ENCODE measurements at regions not wholly inside any gene's neighbourhood (a gene's known extent, or its start where the extent isn't known, plus 50 kb on each side); places are given as distances from the start of the nearest gene placed in this dataset.

DNA sequence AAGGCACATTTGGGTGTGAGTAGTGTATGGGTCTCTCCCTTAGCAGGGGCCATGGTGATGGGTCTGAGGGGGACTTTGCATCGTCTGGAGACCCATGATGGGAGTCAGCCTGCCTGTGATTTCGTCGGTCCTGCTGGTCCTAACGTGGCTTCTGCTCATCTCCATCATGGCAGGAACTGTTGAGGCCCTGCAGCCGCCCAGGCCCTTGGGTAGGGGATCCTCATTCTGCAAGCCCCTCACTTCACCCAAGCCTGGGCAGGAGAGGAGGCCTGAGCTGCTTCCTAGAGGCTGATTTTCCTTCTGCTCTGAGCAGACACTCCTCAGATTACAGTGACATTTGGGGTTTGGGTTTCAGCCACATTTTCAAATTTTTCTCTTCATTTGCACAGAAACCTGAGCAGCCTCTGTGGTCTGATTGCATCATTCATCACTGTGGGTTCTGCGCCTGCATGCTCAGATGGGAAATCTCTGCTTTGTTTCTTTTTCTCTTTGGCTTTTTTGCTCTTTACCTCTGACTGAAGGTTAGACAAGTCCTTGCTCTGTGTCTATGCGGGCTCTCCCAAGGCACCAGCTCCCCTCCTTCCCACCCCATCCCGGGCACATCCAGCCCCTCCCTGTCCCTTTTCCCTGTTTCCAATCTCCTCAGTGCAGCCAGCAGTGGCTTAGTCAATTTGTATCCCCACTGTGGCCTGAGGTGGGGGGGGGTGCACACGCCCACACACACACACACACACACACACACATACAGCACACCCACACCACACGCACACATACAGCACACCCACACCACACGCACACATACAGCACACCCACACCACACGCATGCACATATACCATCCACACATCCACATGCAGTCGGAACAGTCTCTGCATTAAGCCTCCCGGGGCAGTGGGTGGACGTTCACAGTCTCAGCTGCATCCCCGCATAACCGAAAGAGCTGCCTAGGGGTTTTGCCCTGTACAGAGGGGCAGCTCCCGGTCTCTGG, 305.4 kb upstream of the HS6ST1 start:
- no peak overlapping the region for H3K4me3 ChIP-seq (ENCODE audit: low read length)
- no peak for TF ChIP-seq ZNF274 (IDR thresholded peaks at IDR 0.05; ENCODE audit: low read depth, low read length)

DNA sequence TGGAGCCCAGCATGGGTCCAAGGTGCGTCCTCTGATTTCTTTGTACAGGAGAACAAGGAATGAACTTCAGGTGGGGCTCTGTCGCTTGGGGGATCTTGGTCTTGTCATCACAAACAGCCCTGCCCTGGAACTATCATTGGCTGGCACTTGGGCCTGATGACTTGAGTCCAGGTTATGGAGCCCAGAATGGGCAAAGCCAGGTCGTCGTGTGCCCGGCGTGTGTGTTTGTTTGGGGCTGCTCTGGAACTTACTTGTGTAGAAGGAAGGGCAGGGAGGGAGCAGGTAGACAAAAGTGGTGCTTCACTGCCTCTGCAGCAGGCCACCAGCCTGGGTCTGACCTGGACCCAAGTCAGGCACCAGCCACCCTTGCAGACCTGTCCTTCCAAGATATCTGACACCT, 306.3 kb upstream of the HS6ST1 start:
- H3K4me3 ChIP-seq (ENCODE audit: low read length), result no peak overlapping the region
- TF ChIP-seq ZNF274 (IDR thresholded peaks at IDR 0.05; ENCODE audit: low read depth, low read length), result no peak

- TF ChIP-seq ZNF274 (IDR thresholded peaks at IDR 0.05; ENCODE audit: low read depth, low read length), result no peak
These were observed 306.8 kb upstream of the HS6ST1 start for GRCh38 chr2:128625421-128625820.

DNA sequence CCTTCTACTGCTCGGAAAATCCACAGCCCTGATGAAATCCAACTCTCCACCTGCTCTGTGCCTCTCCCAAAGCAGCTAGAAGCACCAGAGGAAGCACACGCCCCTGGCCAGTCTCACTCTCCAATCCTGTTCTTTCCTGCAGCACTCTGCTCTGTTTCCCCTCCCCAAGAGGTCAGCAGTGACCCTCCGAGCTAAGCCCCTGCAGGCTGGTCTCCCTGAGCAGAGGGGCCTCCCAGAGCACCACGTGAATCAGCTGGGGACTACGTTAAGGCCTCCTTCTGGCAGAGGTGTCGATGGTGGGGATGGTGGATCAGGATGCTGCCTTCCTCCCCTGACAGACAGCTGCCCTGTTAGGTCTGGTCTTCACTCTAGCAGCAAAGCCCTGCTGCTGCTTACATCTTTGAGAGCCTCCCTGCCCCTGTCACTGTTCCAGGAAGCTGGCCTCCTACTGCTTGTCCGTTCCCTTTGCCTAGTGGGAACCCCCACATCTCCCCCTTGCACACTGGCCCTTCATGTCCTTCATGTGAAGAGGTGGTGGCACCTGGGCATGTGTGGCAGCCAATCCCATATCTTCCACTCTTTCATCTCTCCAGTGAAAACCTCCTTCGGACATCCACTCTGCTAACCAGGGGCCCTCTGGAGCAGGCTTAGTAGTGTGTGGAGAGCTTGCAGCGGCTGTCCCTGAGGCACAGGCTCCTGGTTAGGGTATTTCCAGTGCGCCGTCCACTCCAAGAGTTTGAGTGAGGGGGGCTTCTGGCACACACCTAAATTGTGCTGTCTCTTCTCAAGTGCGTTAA, 307.5 kb upstream of the HS6ST1 start:
- H3K4me3 ChIP-seq (ENCODE audit: low read length), result no peak overlapping the region
- TF ChIP-seq ZNF274 (IDR thresholded peaks at IDR 0.05; ENCODE audit: low read depth, low read length), result no peak

More at GRCh38 chr2:128625421-128625820, 306.8 kb upstream of the HS6ST1 start:
- H3K4me3 ChIP-seq (ENCODE audit: low read length), result no peak overlapping the region

GRCh38 chr2:128626760-128627511, 308.3 kb upstream of the HS6ST1 start:
- H3K4me3 ChIP-seq (ENCODE audit: low read length), result no peak overlapping the region
- no peak for TF ChIP-seq ZNF274 (IDR thresholded peaks at IDR 0.05; ENCODE audit: low read depth, low read length)

DNA sequence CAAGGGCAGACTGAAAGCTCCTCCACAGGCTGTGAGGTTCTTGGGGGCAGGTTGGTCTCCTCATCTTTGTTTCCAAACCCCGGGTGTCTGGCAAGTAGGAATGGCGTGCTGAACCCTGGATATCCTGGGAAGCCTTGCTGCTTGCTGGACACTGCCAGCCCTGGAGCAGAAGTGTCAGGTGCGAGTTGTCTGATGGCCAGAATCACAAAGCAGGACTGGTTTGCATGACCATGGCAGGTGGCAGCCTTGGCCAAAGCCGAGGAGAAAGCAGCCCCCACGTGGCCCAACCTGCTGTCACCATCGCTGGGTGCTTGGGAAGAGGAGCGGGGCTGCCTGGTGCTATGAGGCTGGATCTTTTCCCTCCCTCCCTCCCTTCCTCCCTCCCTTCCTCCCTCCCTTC, 309.5 kb upstream of the HS6ST1 start:
- no peak for TF ChIP-seq ZNF274 (IDR thresholded peaks at IDR 0.05; ENCODE audit: low read depth, low read length)
- H3K4me3 ChIP-seq (ENCODE audit: low read length), result no peak overlapping the region

DNA sequence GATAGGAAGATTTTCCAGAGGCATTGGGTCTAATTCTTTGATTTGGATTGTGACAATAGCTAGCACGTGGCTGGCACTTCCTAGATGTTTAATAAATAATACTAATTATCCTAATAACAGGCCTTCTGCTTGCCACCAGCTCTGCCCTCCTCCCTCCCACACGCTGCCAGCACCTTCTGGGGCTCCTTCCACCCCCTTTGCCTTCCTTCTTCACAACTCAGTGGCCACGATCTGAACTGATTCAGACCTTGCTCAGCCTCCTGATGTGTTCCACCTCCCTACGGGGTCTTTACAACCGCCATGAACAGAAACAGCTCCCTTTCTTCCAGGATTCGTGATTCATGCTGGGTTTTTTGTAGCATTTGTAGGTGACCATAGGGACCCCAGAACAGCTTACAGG, 310.3 kb upstream of the HS6ST1 start:
- no peak for TF ChIP-seq ZNF274 (IDR thresholded peaks at IDR 0.05; ENCODE audit: low read depth, low read length)
- no peak overlapping the region for H3K4me3 ChIP-seq (ENCODE audit: low read length)

DNA sequence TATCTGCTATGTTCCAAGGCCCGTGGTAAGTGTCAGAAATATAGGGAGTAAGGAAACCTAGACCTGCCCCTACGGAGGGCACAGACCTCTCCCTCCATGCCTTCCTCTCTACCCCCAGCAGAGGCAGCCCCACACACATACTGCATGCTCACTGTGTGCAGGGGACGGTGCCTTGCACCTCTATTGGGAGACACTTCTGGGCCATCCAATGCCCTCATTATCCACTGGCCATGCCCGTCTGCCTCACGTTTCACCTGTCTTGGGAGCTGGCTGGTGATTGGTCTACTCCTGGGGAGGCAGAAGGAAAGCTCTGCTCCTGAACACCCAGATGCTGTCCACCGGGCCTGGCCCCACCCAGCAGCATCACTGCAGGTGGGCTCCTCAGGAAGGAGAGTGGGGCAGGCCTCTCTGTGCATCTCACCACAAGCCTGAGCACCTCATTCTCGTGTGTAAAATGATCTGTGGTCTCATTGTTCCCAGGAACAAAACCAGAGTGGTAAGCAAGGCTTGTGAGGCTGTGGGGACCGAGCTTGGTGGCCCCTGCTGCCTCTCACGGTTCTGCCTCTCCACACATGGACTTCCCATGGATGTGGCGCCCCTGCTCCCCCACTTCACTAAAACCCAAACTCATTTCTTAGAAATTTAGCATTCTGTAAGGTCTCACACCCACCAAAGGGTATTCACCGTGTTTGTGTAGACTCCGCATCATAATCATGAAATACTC, 312.5 kb upstream of the HS6ST1 start:
- H3K4me3 ChIP-seq (ENCODE audit: low read length), result no peak overlapping the region
- no peak for TF ChIP-seq ZNF274 (IDR thresholded peaks at IDR 0.05; ENCODE audit: low read depth, low read length)

DNA sequence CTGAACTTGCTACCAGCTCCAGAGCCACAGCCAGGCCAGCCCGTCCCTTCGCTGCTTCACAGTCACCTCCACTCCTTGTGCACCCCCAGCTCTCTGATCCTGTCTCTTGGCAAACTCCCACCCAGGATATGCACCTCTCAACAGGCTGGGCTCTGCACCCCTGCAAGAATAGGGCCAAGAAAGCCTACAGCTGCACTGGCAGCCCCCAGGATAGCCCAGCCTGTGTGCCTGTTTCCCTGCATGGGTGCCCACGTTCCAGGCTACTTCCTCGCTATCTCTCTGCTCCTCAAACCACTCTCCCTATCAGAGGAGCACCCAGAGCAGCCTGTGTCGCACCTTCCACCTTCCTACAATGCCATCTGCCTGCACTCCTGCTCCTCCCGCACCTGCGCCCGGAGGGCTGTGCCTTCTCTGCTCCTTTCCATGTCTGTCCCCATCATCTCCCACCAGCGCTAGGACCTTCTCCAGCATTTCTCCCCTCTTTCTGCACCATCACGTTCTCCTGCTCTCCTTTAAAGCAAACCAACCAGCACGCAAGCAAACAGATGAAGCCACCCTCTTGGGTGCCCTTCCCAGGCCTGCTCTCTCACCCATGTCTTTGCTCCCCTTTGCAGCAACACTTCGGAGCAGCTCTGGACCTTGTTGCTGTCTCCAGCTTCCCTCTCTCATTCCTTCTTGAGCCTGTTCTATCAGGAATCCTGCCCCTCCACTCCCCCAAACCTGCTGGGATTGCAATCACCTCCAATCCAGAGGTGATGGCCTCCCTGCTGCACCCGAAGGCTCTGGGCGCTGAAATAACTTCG, 313.2 kb upstream of the HS6ST1 start:
- no peak for TF ChIP-seq ZNF274 (IDR thresholded peaks at IDR 0.05; ENCODE audit: low read depth, low read length)
- H3K4me3 ChIP-seq (ENCODE audit: low read length), result no peak overlapping the region

DNA sequence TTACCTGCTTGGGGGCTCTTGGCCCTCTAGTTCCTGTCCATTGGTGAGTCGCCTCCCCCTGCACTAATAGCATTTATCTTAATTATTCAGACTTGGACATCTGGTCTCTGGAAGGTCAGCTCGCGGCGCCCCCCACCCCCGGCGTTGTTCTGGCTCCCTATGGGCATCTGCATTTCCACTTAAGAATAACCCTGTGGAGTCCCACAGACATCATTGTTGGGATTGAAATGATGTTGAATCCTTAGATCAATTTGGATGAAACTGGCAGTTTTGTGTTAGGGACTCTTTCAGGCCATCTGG, 313.8 kb upstream of the HS6ST1 start:
- no peak overlapping the region for H3K4me3 ChIP-seq (ENCODE audit: low read length)
- TF ChIP-seq ZNF274 (IDR thresholded peaks at IDR 0.05; ENCODE audit: low read depth, low read length), result no peak

- no peak overlapping the region for H3K4me3 ChIP-seq (ENCODE audit: low read length)
- no peak for TF ChIP-seq ZNF274 (IDR thresholded peaks at IDR 0.05; ENCODE audit: low read depth, low read length)
These were observed 314.8 kb upstream of the HS6ST1 start for GRCh38 chr2:128633501-128633900.

DNA sequence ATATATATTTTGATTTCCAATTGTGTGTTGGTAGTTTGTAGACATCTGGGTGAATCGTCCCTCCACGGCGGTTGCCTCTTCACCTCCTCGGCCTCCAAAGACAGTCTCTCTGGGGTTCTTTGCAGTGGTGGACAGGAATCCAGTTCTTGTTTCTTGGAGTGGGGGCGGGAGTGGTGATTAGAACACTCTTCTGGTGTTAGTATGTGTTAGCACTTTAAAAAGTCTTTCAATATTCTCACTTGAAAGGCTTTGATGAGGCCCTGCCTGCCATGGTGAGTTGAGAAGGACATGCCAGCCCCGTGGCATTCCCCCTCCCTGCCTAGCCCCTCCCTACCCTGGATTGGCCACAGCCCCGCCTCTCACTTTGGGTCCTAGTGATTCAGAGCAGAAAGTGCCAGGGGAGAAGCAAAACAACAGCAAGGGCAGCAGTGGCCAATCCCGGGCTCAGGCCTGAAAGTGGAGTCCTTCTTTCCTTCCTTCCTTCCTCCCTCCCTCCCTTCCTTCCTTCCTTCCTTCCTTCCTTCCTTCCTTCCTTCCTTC, 316.8 kb upstream of the HS6ST1 start:
- TF ChIP-seq ZNF274 (IDR thresholded peaks at IDR 0.05; ENCODE audit: low read depth, low read length), result no peak
- no peak overlapping the region for H3K4me3 ChIP-seq (ENCODE audit: low read length)

DNA sequence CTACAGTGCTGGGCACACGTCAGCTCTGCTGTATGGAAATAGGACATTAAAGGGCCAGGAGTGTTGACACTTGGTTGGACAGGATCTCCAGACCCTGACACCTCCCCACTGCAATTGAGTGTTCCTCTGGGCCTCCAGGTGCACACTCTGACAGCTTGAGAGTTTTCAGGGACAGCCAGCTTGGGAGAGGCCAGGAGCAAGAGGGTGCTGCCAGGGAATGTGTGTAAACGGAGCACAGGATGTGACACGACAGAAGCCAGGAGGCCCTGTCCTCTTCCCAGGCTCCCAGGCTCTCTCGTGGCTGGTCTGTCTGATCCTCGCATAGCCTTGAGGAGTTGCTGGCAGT, 318.1 kb upstream of the HS6ST1 start:
- H3K4me3 ChIP-seq (ENCODE audit: low read length), result no peak overlapping the region
- TF ChIP-seq ZNF274 (IDR thresholded peaks at IDR 0.05; ENCODE audit: low read depth, low read length), result no peak

Measured in GM08714 (cell line).